ENCODE measurements at regions not wholly inside any gene's neighbourhood (a gene's known extent, or its start where the extent isn't known, plus 50 kb on each side); places are given as distances from the start of the nearest gene placed in this dataset.
"Not testable (repeated sequence)": the region's sequence is repeated elsewhere in the genome, so short reads cannot be mapped to it uniquely, and the experiment has no call there.

DNA sequence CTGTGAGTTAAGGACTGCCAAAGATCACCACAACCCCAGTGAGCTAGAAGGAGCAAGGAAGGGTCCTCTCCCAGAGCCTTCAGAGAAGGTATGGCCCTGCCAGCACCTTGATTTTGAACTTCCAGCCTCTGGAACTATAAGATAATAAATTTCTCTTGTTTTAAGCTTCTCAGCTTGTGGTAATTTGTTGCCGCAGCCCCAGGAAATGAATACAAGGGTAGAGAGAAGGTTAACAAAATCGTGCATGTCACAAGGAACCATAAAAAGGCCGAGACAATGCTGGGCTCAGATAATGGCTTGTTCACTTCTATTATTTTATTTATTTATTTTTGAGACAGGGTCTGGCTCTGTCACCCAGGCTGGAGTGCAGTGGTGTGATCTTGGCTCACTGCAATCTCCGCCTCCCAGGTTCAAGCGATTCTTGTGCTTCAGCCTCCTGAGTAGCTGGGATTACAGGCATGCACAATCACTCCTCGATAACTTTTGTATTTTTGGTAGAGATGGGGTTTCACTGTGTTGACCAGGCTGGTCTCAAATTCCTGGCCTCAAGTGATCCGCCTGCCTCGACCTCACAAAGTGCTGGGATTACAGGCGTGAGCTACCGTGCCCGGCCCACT is 71.5 kb downstream of the WSB1 start:
- not testable (repeated sequence) for DNase-seq (ENCODE audit: low spot score)

DNA sequence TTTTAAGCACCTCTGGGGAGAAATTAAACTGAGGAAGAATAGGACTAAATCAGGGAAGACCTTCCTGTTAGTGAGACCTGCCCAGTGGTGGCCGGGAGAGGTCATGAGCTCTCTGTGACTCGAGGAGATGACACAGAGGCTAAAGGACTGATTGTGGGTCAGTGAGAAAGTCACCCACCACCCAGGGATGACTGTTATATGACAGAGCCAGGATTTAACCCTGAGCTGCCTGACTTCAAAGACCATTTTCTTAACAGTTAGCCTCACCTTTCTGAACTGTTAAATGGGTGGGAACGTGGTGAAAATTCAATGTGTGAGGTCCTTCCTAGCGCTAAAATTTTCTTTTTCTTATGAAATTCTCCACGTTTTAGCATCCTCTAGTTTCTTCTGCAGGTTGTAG is 72.5 kb downstream of the WSB1 start:
- DNase-seq (ENCODE audit: low spot score), result no peak

DNA sequence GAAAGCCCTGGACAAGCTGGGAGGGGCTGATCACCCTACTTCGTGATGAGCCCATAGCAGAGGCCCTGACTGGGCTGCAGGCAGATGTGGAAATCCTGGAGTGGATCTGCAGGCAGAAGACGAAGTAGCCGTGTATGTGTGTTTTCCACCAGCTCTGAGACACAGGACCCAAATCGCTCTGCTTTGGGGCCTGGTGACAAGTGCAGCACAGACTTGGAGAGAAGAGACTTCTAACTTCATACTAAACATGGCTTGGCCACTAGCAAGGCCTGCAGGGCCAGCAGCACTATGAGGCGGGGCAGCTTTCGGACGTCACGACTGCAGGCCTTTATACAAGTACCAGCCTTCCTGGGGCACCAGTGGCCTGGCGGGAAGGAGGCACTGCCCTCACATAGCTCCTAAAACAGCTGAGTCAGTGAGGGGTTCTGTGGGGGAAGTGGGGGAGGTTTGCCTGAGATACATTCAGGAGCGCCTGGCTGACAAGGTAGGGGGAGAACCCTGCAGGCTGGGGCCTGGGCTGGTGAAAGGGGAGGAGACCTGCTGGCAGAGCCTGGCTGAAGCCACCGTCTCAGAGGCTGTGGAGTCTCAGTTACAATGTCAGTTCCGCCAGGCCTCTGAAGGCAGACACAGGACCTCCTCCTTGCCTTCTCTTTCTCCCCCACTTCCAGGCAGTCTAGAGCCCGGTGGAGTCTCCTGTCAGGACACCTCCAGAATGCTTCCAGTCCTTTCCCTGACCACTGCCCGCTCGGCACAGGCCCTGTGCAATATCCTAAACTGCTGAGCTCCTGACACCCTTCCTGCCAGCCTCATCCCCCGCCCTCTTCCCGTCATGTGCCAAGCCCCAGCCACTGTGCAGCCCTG is 73.4 kb downstream of the WSB1 start:
- no peak for DNase-seq (ENCODE audit: low spot score)

DNA sequence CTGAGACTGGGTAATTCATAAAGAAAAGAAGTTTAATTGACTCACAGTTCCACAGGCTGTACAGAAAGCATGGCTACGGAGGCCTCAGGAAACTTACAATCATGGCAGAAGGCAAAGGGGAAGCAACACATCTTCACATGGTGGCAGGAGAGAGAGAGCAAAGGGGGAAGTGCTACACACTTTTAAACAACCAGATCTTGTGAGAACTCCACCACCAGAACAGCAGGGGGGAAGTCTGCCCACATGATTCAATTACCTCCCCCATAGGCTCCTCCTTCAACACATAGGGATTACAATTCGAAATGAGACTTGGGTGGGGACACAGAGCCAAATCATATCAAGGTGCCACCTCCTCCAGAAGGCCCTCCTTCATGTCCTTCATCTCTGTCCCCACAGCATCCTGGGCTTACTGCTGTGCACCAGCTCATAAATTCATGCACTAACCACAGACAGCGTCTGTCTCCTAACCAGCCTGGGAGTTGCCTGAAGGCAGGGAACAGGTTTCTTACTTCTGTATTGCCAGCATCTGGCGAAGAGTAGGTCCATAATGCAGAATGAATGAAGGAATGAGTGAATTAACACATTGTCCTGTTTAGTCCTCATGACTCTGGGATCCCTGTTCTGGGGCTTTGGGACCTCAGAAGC is 74.4 kb downstream of the WSB1 start:
- no peak for DNase-seq (ENCODE audit: low spot score)

DNA sequence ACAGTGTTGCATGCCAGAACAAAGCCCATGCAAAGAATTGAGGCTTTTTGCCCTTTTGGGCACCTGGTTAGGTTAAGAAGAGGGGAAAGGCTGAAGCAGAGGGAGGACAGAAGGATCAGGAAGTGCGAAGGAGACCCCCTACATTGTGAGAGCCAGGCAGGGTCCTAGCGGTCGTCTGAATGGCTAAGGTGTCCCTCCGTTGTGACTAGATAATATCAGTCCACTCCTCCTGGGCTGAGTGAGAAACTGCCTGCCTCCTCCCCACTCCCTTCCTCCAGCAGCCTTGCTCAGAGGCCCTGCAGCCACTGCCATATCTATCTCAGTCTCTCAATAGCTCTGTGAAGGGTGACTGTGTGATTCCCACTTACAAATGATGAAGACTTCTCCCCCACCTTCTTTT is 75.1 kb downstream of the WSB1 start:
- no peak for DNase-seq (ENCODE audit: low spot score)

DNA sequence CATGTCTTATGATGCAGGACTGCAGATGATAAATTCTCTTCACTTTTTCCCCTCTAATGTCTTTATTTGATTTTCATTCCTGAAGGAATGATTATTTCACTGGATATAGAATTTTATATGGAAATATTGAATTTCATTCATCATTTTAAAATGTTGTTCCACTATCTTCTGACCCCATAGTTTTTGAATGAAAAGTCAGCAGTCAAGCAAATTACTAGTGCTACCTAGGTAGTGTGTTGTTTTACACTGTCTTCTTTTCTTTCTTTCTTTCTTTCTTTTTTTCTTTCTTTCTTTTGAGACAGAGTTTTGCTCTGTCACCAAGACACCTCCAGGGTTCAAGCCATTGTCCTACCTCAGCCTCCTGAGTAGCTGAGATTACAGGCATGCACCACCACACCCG is 76.9 kb downstream of the WSB1 start:
- DNase-seq (ENCODE audit: low spot score), result no peak

DNA sequence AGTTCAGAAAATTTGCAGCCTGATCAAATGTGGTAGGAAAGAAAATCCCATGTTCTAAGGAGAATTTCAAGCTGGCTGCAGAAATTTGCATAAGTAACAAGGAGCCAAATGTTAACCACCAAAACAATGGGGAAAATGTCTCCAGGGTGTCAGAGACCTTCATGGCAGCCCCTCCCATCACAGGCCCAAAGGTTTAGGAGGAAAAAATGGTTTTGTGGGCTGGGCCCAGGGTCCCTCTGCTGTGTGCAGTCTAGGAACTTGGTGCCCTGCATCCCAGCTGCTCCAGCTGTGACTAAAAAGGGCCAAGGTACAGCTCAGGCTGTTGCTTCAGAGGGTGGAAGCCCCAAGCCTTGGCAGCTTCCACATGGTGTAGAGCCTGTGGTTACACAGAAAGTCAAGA is 79.8 kb downstream of the WSB1 start:
- not testable (repeated sequence) for DNase-seq (ENCODE audit: low spot score)

DNA sequence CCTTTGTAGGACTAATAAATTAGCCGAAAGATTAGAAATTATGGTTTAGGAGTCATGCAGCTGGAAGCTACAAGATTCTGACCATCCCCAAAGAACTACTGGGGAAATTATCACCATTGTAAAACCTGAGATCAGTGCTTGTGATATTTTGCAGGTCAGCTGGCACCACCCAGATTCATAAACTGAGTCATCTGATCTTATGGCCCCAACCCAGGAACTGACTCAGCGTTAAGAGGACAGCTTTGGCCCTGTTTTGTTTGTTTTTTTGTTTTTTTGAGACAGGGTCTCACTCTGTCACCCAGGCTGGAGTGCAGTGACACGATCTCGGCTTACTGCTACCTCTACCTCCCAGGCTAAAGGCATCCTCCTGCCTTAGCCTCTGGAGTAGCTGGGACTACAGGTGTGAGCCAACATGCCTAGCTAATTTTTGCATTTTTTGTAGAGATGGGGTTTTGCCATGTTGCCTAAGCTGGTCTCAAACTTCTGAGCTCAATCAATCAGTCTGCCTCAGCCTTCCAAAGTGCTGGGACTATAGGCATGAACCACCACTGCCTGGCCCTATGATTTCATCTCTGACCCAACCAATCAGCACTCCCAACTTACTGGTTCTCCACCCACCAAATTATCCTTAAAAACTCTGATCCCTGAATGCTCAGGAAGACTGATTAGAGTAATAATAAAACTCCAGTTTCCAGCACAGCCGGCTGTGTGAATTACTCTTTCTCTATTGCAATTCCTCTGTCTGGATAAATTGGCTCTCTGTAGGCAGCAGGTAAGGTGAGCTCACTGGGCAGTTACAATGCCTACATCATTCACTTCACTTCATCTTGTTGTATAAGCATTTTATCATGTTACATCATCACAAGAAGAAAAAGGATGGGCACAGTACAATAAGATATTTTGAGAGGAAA is 79.4 kb upstream of the KSR1 start:
- DNase-seq (ENCODE audit: low spot score), result no peak

DNA sequence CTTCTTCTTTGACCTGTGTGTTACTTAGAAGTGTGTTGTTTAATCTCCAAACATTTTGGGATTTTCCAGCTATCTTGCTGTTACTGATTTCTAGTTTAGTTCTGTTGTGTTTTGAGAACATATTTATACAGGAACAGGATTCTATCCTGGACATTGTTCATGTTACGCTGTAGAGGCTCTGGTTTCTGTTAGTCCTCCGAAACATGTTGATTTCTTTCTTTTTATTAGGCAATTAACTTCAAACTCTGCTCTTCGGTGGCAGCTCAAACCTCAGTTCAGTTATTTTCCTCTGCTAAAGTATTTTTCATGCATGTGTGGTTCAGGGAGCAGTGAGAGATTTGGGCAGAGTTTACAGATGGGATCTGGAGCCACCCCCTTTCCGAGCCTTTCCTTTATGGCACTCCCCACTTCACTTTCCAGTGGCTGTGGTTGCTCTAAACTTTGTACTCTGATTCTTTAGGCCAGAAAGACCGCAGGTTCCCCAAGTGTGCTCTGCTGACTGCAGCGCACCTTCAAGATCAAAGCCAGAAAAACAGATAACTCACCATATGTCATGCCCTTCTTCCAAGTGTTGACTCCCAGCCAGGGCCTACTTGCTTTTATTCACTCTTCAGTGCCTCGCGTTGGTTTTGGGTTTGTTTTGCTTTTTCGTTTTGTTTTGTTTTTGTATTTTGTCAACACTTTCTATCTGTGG is 77.6 kb upstream of the KSR1 start:
- no peak for DNase-seq (ENCODE audit: low spot score)

DNA sequence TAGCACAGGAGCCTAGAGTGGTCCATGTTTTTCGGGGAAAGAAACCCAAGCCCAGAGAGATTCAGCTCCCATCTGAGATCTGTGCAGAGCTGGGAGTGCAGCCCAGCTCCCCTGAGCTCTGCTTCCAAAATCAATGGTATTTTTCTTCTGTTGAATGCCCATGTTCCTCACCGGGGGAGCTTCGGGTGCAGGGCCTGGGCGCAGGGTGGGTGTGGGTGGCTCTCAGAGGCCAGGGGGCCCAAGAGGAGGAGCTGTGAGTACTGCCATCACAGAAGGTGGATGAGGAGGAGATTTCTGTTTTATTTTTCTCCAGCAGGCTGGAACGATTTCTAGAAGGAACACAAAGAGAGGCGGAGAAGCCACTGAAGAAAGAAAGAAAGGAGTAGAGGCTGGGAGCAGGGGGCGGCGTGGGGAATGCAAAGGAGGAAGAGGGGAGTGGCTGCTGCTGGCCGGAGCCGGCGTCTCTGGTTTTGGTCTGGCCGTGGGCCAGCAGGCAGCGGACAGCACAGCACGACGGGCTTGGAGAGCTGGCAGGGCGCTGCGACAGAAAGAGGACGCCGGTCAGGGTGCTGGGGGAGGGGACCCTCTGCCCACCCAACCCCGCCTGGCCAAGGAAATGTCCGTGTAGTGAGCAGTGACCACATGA is 76.2 kb upstream of the KSR1 start:
- DNase-seq (ENCODE audit: low spot score), result peak; percentile 58

DNA sequence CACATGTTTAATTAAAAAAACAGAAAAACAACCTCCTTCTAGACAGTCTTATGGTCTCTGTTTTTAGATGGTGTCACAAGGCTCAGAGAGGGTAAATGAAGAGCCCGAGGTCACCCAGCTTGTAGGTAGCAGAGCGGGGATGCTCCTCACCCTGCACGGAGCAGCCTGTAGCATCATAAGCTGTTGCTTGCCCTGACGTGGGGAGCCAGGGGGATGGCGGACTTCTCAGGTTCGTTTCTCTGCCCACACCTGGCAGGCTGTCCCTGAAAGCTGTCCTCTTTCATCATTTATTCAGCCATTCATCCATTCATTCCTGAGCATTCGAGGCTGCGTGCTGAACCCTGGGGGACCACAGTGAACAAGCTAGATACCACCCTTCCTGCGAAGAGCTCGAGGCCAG is 75.7 kb upstream of the KSR1 start:
- DNase-seq (ENCODE audit: low spot score), result no peak

DNA sequence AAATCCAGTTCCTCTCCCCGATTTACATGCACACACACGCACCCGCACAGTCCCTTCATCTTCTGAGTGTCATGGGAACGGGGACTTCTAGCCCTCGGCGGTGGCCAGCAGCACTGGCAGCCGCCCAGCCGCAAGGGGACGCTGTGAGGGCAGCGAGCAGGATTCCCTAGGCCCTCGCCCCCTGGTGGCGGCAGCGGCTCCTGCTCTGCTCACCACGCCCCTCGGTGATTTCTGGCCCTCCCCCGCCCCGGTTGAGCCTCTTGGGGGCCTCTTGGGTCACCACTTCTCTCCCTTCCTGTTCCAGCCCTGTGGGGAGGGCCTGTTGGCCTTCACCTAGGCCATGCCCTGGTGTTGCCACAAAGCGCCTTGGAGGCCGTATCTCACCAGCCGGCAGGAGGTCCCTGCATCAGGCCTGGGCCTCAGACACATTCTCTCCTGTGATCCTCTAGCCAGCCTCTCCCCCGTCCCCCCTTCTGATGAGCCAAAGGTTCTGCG is 75.2 kb upstream of the KSR1 start:
- peak; percentile 53 for DNase-seq (ENCODE audit: low spot score)

DNA sequence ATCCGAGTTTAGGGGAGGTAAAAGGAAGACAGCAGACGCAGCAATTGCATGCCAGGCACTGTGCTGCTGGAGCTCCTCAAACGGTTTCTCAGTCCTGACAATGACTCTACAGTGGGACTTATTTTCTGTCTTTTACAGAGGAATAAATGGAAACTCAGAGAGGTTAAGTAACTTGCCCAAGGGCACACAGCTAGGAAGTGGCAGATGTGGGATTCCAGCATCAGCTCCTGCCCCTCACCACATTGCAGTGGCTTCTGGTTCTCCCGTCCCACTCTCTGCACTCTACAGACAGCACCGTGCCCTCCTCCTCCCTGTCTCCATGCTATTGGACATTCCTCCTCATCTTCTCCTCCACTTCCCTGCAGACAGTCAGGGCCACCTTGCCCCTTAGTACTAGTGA is 74.2 kb upstream of the KSR1 start:
- DNase-seq (ENCODE audit: low spot score), result no peak

DNA sequence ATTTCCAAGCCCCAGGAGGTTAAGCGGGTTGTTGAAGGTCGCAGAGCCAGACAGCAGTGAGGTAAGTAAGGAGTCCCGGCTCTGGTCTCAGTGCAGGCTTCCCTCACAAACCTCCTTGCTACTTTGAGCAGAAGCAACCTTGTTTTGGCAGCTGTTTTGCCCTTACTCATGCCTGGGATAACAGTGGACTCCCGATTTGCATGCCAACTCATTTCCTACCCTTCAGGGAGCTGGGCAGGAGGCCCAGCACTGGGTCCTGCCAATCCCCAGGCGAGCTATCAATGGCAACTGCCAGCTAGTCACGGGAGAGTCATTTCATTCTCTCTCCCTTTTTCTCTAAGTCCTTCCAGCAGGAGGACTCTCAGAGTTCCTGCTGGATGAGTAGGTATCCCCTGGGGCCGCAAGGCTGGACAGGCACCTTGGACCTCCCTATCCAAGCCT is 72.0 kb upstream of the KSR1 start:
- peak; percentile 47 for DNase-seq (ENCODE audit: low spot score)

DNA sequence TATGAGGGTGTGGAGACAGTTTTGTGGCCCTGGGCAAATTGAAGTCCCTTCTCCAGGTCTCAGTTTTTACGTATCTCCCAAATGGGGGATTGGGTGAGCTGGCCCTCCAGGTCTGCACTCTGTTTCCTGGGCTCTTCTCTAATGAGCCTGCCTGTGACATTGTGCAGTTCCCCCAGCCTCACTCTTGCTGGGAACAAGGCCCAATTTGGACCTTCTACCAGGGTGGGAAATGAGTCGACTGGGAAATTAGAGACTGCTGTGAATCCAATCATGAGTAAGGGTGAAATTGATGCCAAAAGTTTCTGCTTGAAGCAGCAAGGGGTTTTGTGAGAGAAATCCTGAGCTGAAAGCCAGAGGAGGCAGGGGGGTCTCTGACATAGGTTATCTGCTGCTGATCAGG is 71.5 kb upstream of the KSR1 start:
- no peak for DNase-seq (ENCODE audit: low spot score)

DNA sequence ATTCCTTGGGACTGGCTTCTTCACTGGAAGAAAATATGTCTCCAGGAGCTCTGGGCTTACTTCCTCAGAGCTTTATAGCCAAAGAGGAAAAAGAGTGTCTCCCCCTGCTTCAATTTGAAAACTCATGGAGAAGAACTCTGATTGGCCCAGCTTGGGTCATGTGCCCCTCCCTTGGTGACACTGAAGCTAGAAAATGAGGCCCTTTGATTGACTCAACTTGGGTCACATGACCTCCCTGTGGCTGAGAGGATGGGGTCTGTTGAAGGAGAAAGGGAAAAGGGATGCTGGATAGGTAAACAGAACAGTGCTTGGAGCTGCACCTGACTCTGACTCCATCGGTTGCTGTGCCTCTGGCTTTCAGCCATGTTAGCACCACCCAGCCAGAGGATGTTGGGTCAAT is 70.6 kb upstream of the KSR1 start:
- no peak for DNase-seq (ENCODE audit: low spot score)

DNA sequence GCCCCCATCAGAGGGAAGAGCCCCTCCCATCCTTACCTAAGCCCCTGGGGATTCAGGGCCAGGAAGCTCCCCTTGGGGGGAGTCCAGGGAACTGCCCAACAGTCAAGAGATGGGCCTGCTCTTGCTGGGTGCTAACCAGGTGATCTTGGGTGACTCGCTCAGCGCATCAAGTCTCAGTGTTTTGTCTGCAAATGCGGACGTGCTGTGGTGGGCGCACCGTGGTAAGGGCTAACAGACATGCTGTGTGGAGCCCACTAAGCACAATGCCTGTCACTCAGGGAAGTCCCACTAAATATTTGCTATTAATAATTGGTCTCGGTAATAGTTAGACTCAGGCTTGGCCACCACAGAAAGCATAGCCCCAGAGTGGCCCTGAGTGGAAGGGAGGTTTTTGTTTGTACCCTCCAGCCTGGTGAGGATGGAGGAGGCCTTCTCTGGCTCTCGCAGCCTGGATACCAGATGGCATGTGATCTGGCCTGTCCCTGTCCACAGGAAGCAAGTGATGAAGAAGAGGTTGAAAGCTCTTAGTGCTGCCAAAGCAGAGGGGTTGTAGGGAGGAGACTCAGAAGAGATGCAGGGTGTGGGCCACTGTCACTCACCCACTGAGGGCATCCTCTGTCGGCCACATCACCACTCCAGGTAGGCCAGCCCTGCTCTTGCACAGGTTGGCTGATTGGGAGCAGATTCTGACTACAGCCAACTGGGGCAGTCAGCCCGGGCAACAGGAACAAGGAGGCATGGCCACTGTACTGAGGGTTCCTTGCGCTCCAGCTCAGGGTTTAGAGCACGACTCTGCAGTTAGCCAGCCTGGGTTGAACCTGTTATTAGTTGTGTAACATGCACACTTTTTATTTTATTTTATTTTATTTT is 69.8 kb upstream of the KSR1 start:
- no peak for DNase-seq (ENCODE audit: low spot score)

DNA sequence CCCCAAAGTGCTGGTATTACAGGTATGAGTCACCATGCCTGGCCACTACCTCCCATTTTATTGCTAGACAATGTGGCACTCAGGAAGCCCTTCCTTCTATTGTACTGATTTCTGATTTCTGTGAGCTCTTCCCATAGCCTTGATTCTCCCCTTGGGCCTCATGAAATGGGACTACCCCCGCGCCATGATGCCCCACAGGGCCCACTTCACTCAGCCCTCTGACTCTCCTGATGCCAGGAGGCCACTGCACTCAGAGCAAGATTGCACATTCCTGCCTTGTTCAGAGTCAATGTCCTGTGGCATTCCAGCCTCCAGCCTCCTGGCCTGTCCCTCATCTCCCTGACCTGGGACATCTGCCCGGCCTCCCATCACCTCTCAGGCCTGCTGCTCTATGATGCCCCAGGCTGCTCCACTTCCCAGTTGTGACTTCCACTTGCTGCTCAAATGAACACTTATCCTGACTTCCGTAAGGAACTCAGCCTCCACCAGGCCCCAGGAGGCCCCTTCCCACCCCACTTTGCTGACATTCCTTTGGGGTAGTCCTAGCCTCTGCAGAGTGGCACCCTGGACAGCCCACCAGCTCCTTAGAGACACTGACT is 66.6 kb upstream of the KSR1 start:
- no peak for DNase-seq (ENCODE audit: low spot score)

DNA sequence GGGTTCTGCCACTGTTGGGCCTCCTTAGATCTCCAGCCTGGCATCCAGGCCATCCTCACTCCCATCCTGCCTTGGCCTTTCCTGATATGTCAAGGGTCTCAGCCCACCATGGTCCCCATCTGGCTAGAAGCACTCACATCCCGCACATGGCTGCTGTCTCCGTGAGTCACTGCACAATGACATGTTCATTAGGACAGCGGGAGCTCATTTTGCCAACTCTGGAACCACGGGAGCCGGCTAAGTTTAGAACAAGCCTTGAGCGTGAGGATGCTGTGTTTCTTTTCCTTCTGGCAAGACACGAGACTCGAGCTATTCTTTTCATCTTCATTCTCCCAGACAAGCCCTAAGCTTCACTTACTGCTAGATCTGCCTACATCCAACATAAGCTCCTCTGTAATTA is 65.7 kb upstream of the KSR1 start:
- DNase-seq (ENCODE audit: low spot score), result no peak
